T-helper 1 cell treated with Interleukin-12 subunit alpha and Interleukin-12 subunit beta and Interleukin-4 antibody, amounts not matched to agents 30 ng/mL and 1 ng/mL, for 36 hours (primary cell): ENCODE measurements at regions not wholly inside any gene's neighbourhood (a gene's known extent, or its start where the extent isn't known, plus 50 kb on each side); places are given as distances from the start of the nearest gene placed in this dataset.

Source experiments
- intact Hi-C: fragments of 100-400 bp; cut with micrococcal nuclease; formaldehyde crosslinking; loops from one replicate; pipeline ENCODE4 v1.15.1; 2024

- intact Hi-C loops: no loop called here
Measured at GRCh38 chr13:78428646-78429045, 174.7 kb downstream of the POU4F1 start.

GRCh38 chr13:78426183-78426582 lies 177.2 kb downstream of the POU4F1 start:
- intact Hi-C loops: no loop called here

GRCh38 chr13:78420814-78421213 lies 182.5 kb downstream of the POU4F1 start:
- intact Hi-C loops: no loop called here

- intact Hi-C loops: no loop called here
Measured at GRCh38 chr13:78413887-78414553, 189.3 kb downstream of the POU4F1 start.

- intact Hi-C loops: no loop called here
Measured at GRCh38 chr13:78410847-78411246, 192.5 kb downstream of the POU4F1 start.

GRCh38 chr13:78410164-78410563 lies 193.2 kb downstream of the POU4F1 start:
- intact Hi-C loops: no loop called here

GRCh38 chr13:78409172-78409571 lies 194.2 kb downstream of the POU4F1 start:
- intact Hi-C loops: no loop called here

GRCh38 chr13:78404846-78405360 lies 198.4 kb downstream of the POU4F1 start:
- intact Hi-C loops: no loop called here

- intact Hi-C loops: no loop called here
Measured at GRCh38 chr13:78402708-78403400, 200.5 kb downstream of the POU4F1 start.

GRCh38 chr13:78401873-78402707 lies 201.3 kb downstream of the POU4F1 start:
- intact Hi-C loops: no loop called here

- intact Hi-C loops: no loop called here
Measured at GRCh38 chr13:78398743-78399410, 204.5 kb downstream of the POU4F1 start.

GRCh38 chr13:78393286-78394142 lies 209.8 kb downstream of the POU4F1 start:
- intact Hi-C loops: no loop called here

- intact Hi-C loops: no loop called here
Measured at GRCh38 chr13:78383899-78384298, 219.5 kb downstream of the POU4F1 start.

- intact Hi-C loops: no loop called here
Measured at GRCh38 chr13:78383071-78383484, 220.3 kb downstream of the POU4F1 start.

- intact Hi-C loops: no loop called here
Measured at GRCh38 chr13:78382491-78382890, 220.9 kb downstream of the POU4F1 start.

- intact Hi-C loops: no loop called here
Measured at GRCh38 chr13:78376822-78377221, 226.5 kb downstream of the POU4F1 start.

GRCh38 chr13:78376033-78376432 lies 227.3 kb downstream of the POU4F1 start:
- intact Hi-C loops: no loop called here

GRCh38 chr13:78372581-78372980 lies 230.8 kb downstream of the POU4F1 start:
- intact Hi-C loops: no loop called here

GRCh38 chr13:78370231-78370630 lies 233.1 kb downstream of the POU4F1 start:
- intact Hi-C loops: no loop called here

- intact Hi-C loops: no loop called here
Measured at GRCh38 chr13:78364711-78365110, 238.6 kb downstream of the POU4F1 start.
